Mesendoderm (in vitro differentiated cells): ENCODE measurements at regions not wholly inside any gene's neighbourhood (a gene's known extent, or its start where the extent isn't known, plus 50 kb on each side); places are given as distances from the start of the nearest gene placed in this dataset.

Experiments
- DNase-seq: peaks from one replicate; pipeline ENCODE4 v3.0.0; 2013
- H2AK5ac ChIP-seq: 2 replicates; pipeline ENCODE4 v1.6.1; 2013; ENCODE audit warnings: low read length, inconsistent platforms
- H2BK120ac ChIP-seq: 2 replicates; pipeline ENCODE4 v1.6.1; 2013; ENCODE audit warnings: low read depth, mild to moderate bottlenecking, low read length, moderate library complexity, mixed read lengths
- H2BK15ac ChIP-seq: replicated peaks from 2 replicates; pipeline ENCODE4 v1.6.1; 2013; ENCODE audit warnings: low read depth, mild to moderate bottlenecking, moderate library complexity
- H2BK5ac ChIP-seq: 2 replicates; pipeline ENCODE4 v1.6.1; 2013; ENCODE audit warnings: low read length, inconsistent platforms
- H3K18ac ChIP-seq: 2 replicates; pipeline ENCODE4 v1.6.1; 2013; ENCODE audit warnings: mild to moderate bottlenecking, low read length, mixed read lengths
- H3K23ac ChIP-seq: one replicate; pipeline ENCODE4 v1.6.1; 2013; ENCODE audit warnings: low read length
- H3K27ac ChIP-seq: 2 replicates; pipeline ENCODE4 v1.5.1; 2013; ENCODE audit warnings: low read depth, mild to moderate bottlenecking, inconsistent platforms, low read length, moderate library complexity
- H3K27me3 ChIP-seq: 2 replicates; pipeline ENCODE4 v1.6.1; 2013; ENCODE audit warnings: low read length, control low read depth, mild to moderate bottlenecking, inconsistent platforms; ENCODE audit not compliant: insufficient read depth, poor library complexity
- H3K36me3 ChIP-seq: 2 replicates; pipeline ENCODE4 v1.6.1; 2013; ENCODE audit warnings: low read length, inconsistent platforms; ENCODE audit not compliant: control insufficient read depth, insufficient read depth
- H3K4ac ChIP-seq: one replicate; pipeline ENCODE4 v1.6.1; 2013; ENCODE audit warnings: low read depth, mild to moderate bottlenecking, low read length, moderate library complexity
- H3K4me1 ChIP-seq: 2 replicates; pipeline ENCODE4 v1.6.1; 2013; ENCODE audit warnings: low read depth, low read length, inconsistent platforms; ENCODE audit not compliant: control insufficient read depth
- H3K4me2 ChIP-seq: 2 replicates; pipeline ENCODE4 v1.6.1; 2013; ENCODE audit warnings: low read length
- H3K4me3 ChIP-seq: 2 replicates; pipeline ENCODE4 v1.5.1; 2013; ENCODE audit warnings: mild to moderate bottlenecking, low read length
- H3K56ac ChIP-seq: one replicate; pipeline ENCODE4 v1.6.1; 2013; ENCODE audit warnings: low read length
- H3K79me1 ChIP-seq: 2 replicates; pipeline ENCODE4 v1.6.1; 2013; ENCODE audit warnings: low read length, inconsistent platforms
- H3K79me2 ChIP-seq: 2 replicates; pipeline ENCODE4 v1.6.1; 2013; ENCODE audit warnings: mild to moderate bottlenecking, low read length; ENCODE audit not compliant: control insufficient read depth, insufficient read depth
- H3K9ac ChIP-seq: 2 replicates; pipeline ENCODE4 v1.6.1; 2013; ENCODE audit warnings: low read length, inconsistent platforms
- H4K5ac ChIP-seq: one replicate; pipeline ENCODE4 v1.6.1; 2013; ENCODE audit warnings: low read length
- H4K8ac ChIP-seq: one replicate; pipeline ENCODE4 v1.6.1; 2013; ENCODE audit warnings: low read depth, mild to moderate bottlenecking, control low read depth, low read length, moderate library complexity
- WGBS: extraction: QIAGEN DNeasy Blood & Tissue Kit; methylation state at CpG from one replicate; pipeline ENCODE4 v1.1.7; 2013; ENCODE audit warnings: low lambda C conversion rate, missing lambda C conversion rate; ENCODE audit not compliant: insufficient coverage; ENCODE audit errors: extremely low coverage; 5-methylcytosine and 5-hydroxymethylcytosine counted together

GRCh38 chr9:111263116-111263515 is 66.9 kb downstream of the OR2K2 start:
- WGBS, result no CpG with 5 or more reads among the region's 7 CpGs
- Histone ChIP-seq H3K18ac (no peak overlapping the region), H3K36me3 (no peaks in the 10 kb centered on the region), H3K27ac (no peak overlapping the region), H3K56ac (no peak overlapping the region), H4K8ac (no peak overlapping the region), H2BK5ac (no peak overlapping the region), H3K27me3 (no peaks in the 10 kb centered on the region), H2AK5ac (no peak overlapping the region), H3K4me1 (no peaks in the 10 kb centered on the region), H3K4ac (no peak overlapping the region), H4K5ac (no peak overlapping the region), H3K79me1 (no peaks in the 10 kb centered on the region), H2BK120ac (no peak overlapping the region), H3K9ac (no peak overlapping the region), H2BK15ac (no peak overlapping the region), H3K4me3 (no peak overlapping the region), H3K23ac (no peak overlapping the region), H3K79me2 (no peaks in the 10 kb centered on the region), H3K4me2 (no peak overlapping the region)
- no peak for DNase-seq

- Histone ChIP-seq H4K8ac (no peak overlapping the region), H2BK15ac (no peak overlapping the region), H2BK5ac (no peak overlapping the region), H3K79me2 (no peaks in the 10 kb centered on the region), H3K4me2 (no peak overlapping the region), H3K56ac (no peak overlapping the region), H3K23ac (no peak overlapping the region), H3K4me3 (no peak overlapping the region), H3K9ac (no peak overlapping the region), H3K4ac (no peak overlapping the region), H4K5ac (no peak overlapping the region), H3K27ac (no peak overlapping the region), H3K18ac (no peak overlapping the region), H3K27me3 (no peaks in the 10 kb centered on the region), H2AK5ac (no peak overlapping the region), H3K79me1 (no peaks in the 10 kb centered on the region), H2BK120ac (no peak overlapping the region), H3K4me1 (no peaks in the 10 kb centered on the region), H3K36me3 (no peaks in the 10 kb centered on the region)
- no peak for DNase-seq
- no CpG with 5 or more reads among the region's 1 CpG for WGBS
Observed at GRCh38 chr9:111258875-111259271, 71.2 kb downstream of the OR2K2 start.

GRCh38 chr9:111258209-111258874 is 71.7 kb downstream of the OR2K2 start:
- no peak overlapping the region for H2BK120ac ChIP-seq
- no peak for DNase-seq

GRCh38 chr9:111253742-111254437 is 76.1 kb downstream of the OR2K2 start:
- Histone ChIP-seq H2BK15ac (no peak overlapping the region), H3K9ac (no peak overlapping the region), H4K8ac (no peak overlapping the region), H3K4me1 (no peaks in the 10 kb centered on the region), H3K27me3 (no peaks in the 10 kb centered on the region), H3K4me2 (no peak overlapping the region), H2BK120ac (no peak overlapping the region), H3K36me3 (no peaks in the 10 kb centered on the region), H2BK5ac (no peak overlapping the region), H3K23ac (no peak overlapping the region), H3K79me2 (no peaks in the 10 kb centered on the region), H3K4me3 (no peak overlapping the region), H3K18ac (no peak overlapping the region), H2AK5ac (no peak overlapping the region), H4K5ac (no peak overlapping the region), H3K56ac (no peak overlapping the region), H3K4ac (no peak overlapping the region), H3K79me1 (no peaks in the 10 kb centered on the region), H3K27ac (no peak overlapping the region)
- no peak for DNase-seq
- WGBS, result no CpG with 5 or more reads among the region's 4 CpGs

More at GRCh38 chr9:111258209-111258874, 71.7 kb downstream of the OR2K2 start:
- no peak overlapping the region for H4K8ac ChIP-seq
- H2BK15ac ChIP-seq, result no peak overlapping the region
- no peak overlapping the region for H3K27ac ChIP-seq
- H3K4me3 ChIP-seq, result no peak overlapping the region
- H3K36me3 ChIP-seq, result no peaks in the 10 kb centered on the region
- H3K79me1 ChIP-seq, result no peaks in the 10 kb centered on the region
- no peaks in the 10 kb centered on the region for H3K4me1 ChIP-seq
- H3K9ac ChIP-seq, result no peak overlapping the region
- H4K5ac ChIP-seq, result no peak overlapping the region
- no peak overlapping the region for H3K18ac ChIP-seq
- no peaks in the 10 kb centered on the region for H3K79me2 ChIP-seq
- no peak overlapping the region for H3K4me2 ChIP-seq
- no peak overlapping the region for H2BK5ac ChIP-seq
- no peak overlapping the region for H3K4ac ChIP-seq
- WGBS, result no CpG with 5 or more reads among the region's 1 CpG
- H2AK5ac ChIP-seq, result no peak overlapping the region
- H3K23ac ChIP-seq, result no peak overlapping the region
- H3K27me3 ChIP-seq, result no peaks in the 10 kb centered on the region
- no peak overlapping the region for H3K56ac ChIP-seq

- Histone ChIP-seq H3K27ac (no peak overlapping the region), H3K79me2 (no peaks in the 10 kb centered on the region), H4K8ac (no peak overlapping the region), H3K18ac (no peak overlapping the region), H4K5ac (no peak overlapping the region), H3K4me1 (no peaks in the 10 kb centered on the region), H3K23ac (no peak overlapping the region), H3K36me3 (no peaks in the 10 kb centered on the region), H3K56ac (no peak overlapping the region), H2BK120ac (no peak overlapping the region), H3K27me3 (no peaks in the 10 kb centered on the region), H2BK5ac (no peak overlapping the region), H2BK15ac (no peak overlapping the region), H3K4me3 (no peak overlapping the region), H3K9ac (no peak overlapping the region), H3K4ac (no peak overlapping the region), H3K4me2 (no peak overlapping the region), H3K79me1 (no peaks in the 10 kb centered on the region), H2AK5ac (no peak overlapping the region)
- DNase-seq, result no peak
- 100% methylated on average over 1 of the region's 8 CpGs for WGBS
Observed at GRCh38 chr9:111250875-111251842, 78.9 kb downstream of the OR2K2 start.
